Choroid plexus epithelial cell (primary cell): ENCODE measurements at regions not wholly inside any gene's neighbourhood (a gene's known extent, or its start where the extent isn't known, plus 50 kb on each side); places are given as distances from the start of the nearest gene placed in this dataset.

Source experiments
- DNase-seq: peaks from one replicate; pipeline ENCODE4 v3.0.0-alpha.2; 2010; ENCODE audit warnings: low read depth
- H3K4me3 ChIP-seq: 2 replicates; pipeline ENCODE4 v1.5.1; 2011; ENCODE audit warnings: low read depth, mild to moderate bottlenecking, control low read depth, low read length, moderate library complexity
- TF ChIP-seq, protein P1 (sequence below): conservative IDR thresholded peaks from 2 replicates; pipeline ENCODE4 v1.5.1; 2011; ENCODE audit warnings: low read depth, mild to moderate bottlenecking, control low read depth, inconsistent platforms, low read length, moderate library complexity

DNA sequence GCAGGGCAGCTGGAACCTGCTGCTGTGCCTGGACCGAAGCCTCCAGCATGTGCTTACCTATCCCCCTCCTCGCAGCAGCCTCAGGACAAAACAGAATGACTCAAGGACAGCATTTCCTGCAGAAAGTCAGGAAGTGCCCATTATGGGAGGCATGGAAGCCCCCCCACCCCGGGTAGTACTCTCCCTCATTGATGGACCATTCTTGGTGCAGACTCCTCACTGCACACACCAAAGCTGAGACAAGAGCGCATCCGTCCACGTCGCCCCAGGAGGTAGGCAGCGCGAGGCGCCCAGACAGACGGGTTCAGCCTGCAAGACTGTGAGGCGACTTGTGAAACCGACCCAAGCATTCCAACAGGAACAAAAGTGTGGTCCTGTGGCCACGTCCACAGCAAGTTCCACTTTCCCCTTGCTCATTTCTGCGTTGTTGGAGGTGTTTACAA, 243.9 kb upstream of the ATXN7L3B start:
- H3K4me3 ChIP-seq: no peak overlapping the region
- TF ChIP-seq, protein P1, sequence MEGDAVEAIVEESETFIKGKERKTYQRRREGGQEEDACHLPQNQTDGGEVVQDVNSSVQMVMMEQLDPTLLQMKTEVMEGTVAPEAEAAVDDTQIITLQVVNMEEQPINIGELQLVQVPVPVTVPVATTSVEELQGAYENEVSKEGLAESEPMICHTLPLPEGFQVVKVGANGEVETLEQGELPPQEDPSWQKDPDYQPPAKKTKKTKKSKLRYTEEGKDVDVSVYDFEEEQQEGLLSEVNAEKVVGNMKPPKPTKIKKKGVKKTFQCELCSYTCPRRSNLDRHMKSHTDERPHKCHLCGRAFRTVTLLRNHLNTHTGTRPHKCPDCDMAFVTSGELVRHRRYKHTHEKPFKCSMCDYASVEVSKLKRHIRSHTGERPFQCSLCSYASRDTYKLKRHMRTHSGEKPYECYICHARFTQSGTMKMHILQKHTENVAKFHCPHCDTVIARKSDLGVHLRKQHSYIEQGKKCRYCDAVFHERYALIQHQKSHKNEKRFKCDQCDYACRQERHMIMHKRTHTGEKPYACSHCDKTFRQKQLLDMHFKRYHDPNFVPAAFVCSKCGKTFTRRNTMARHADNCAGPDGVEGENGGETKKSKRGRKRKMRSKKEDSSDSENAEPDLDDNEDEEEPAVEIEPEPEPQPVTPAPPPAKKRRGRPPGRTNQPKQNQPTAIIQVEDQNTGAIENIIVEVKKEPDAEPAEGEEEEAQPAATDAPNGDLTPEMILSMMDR: no peak
- DNase-seq: no peak

DNA sequence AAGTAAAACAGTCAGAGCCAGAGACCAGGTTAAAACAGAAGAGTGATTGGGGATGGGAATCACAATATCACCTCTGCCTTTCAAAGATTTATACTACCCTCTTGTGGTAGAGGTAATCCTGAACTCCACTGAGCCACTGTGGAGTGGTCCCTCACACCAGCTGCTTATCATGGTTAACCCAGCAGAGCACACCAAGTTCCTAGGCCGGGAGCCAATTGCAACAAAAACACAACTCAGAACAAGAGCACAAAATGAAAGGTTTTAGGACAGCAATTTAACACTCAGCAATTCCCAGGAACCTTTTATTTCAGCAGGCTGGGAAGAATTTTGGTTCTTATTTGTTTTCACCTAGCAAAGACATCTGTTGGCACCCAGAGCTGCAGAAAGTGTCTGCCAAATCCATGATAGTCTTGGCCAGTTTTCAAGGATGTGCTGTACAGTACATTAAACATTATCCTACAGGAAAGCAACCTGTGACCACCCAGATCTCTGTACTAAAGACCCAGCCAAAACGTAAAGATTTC, 220.5 kb upstream of the ATXN7L3B start:
- TF ChIP-seq, protein P1: peak; percentile 73
- DNase-seq: peak; percentile 94

DNA sequence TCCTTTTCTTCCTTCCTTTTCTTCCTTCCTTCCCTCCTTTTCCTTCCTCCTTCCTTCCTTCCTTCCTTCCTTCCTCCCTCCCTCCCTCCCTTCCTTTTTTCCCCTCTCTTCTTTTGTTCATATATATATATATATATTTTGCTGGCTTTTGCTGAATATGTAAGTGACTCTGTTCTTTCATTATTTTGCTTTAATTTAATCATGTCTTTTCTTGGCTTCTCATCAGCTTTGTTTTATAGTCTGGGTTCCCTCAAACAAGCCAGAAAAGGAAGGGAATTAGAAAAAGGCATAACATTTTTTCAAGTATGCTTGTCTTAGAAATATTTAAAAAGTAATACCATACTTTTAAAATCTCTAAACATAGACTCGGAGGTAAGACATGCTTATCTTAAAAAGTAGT, 219.9 kb upstream of the ATXN7L3B start:
- TF ChIP-seq, protein P1: no peak
- no peak for DNase-seq
- H3K4me3 ChIP-seq: no peak overlapping the region

More for the DNA sequence above, 220.5 kb upstream of the ATXN7L3B start:
- H3K4me3 ChIP-seq: no peak overlapping the region

DNA sequence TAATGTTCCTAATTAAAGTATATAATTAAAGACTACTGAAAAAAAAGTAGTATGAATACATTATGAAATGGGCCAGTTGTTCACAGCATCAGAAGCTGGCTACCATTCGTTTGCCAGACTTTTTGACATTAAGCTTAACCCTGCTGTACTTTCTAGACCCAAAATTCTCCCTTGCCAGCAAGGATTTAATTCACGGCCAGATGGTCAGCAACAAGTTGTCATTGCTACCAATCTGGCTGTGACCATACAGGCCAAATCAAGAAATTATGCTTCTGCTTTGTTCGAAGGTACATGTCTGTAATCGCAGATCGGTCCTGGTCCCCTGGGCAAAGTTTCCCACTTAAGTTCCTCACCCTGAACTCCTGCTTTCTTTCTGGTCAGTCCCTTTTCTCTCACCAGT, 217.7 kb upstream of the ATXN7L3B start:
- DNase-seq: no peak
- TF ChIP-seq, protein P1: no peak
- H3K4me3 ChIP-seq: no peak overlapping the region

DNA sequence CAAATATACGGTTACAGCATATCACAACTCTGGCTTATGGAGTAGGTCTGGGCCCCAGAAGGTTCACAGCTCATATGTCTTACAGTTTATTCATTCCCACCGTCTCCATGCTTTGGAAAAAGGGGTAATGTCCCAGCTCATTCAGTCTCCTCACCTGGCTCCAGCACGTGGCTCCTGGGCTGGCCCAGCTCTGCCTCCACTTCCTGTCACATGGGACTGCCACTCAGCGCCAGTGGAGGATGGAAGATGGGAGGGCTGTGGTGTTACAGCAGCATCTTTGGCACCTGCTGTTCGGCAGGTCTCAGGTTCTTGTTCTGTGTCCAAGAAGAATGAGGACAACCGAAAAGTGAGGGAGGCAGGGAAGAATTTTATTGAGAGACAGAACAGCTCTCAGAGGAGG, 216.3 kb upstream of the ATXN7L3B start:
- TF ChIP-seq, protein P1: no peak
- no peak for DNase-seq
- H3K4me3 ChIP-seq: no peak overlapping the region

DNA sequence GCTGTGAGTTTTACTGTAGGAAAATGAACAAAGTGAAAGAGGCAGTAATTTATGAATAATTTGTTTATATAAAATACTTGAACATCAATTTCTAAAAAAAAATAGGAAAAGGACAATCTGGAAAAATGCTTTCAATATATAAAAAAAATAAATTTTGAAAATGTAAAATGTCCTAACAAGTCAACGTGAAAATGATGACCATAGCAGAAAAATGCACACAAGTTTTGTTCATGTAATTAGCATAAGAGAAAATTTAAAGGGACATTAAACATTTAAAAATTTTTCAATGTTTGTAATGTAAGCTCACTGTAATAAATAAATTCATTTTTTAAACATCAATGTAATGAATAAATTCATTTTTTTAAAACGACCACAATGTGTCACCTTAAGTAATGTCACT, 214.8 kb upstream of the ATXN7L3B start:
- TF ChIP-seq, protein P1: no peak
- no peak overlapping the region for H3K4me3 ChIP-seq
- DNase-seq: no peak

DNA sequence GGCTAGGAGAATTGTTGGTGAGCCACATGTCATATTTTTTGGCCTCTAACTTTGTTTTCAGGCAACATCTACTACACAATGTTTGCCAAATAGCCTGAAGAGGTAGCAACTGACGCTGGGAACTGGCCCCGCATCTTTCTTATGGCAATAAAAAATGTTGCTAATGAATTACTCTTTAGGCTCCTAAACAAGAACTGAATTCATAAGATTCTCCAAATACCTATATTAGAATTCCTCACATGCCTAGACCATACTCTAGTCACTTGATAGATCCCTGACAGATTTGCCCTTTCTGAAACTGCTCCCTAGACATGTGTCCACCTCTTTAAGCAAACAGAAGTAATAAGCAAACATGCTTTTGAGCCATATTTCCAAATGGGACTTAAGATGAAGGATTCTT, 209.0 kb upstream of the ATXN7L3B start:
- H3K4me3 ChIP-seq: no peak overlapping the region
- TF ChIP-seq, protein P1: no peak
- DNase-seq: peak; percentile 8
